SK-N-SH treated with all-trans-retinoic acid at 6 μM for 48 hours (cell line): ENCODE measurements at regions not wholly inside any gene's neighbourhood (a gene's known extent, or its start where the extent isn't known, plus 50 kb on each side); places are given as distances from the start of the nearest gene placed in this dataset.

Experiments used
- ATAC-seq: fragments of 200-7000 bp; cut with Tn5 transposase; 3 replicates; pipeline ENCODE4 v1.9.1; 2020; ENCODE audit warnings: mild to moderate bottlenecking, moderate library complexity
- BACH2 ChIP-seq: fragments of 250-450 bp; sonication (Bioruptor Pico); IDR thresholded peaks from 2 replicates; pipeline ENCODE4 v1.9.0; 2021; ENCODE audit warnings: mild to moderate bottlenecking, borderline replicate concordance
- CREB5 ChIP-seq: fragments of 250-450 bp; sonication (Bioruptor Pico); IDR thresholded peaks from 2 replicates; pipeline ENCODE4 v1.5.1; 2020; ENCODE audit warnings: low read depth, mild to moderate bottlenecking, moderate library complexity
- CSDC2 ChIP-seq: fragments of 250-450 bp; sonication (Bioruptor Pico); IDR thresholded peaks from 2 replicates; pipeline ENCODE4 v1.5.0; 2020; ENCODE audit warnings: mild to moderate bottlenecking, moderate library complexity
- CSRNP3 ChIP-seq: fragments of 250-450 bp; sonication (Bioruptor Pico); IDR thresholded peaks from 2 replicates; pipeline ENCODE4 v1.5.1; 2021; ENCODE audit warnings: mild to moderate bottlenecking, moderate library complexity
- ESRRG ChIP-seq: fragments of 250-450 bp; sonication (Bioruptor Pico); IDR thresholded peaks from 2 replicates; pipeline ENCODE4 v1.6.1; 2021; ENCODE audit warnings: mild to moderate bottlenecking
- GLIS3 ChIP-seq: fragments of 250-450 bp; sonication (Bioruptor Pico); IDR thresholded peaks from 2 replicates; pipeline ENCODE4 v1.5.0; 2020; ENCODE audit warnings: mild to moderate bottlenecking, moderate library complexity
- ISL1 ChIP-seq: fragments of 250-450 bp; sonication (Bioruptor Pico); IDR thresholded peaks from 2 replicates; pipeline ENCODE4 v2.1.2; 2022; ENCODE audit warnings: mild to moderate bottlenecking, moderate library complexity
- OSR1 ChIP-seq: fragments of 250-450 bp; sonication (Bioruptor Pico); IDR thresholded peaks from 2 replicates; pipeline ENCODE4 v1.8.0; 2022; ENCODE audit warnings: moderate library complexity, mild to moderate bottlenecking, inconsistent platforms
- PATZ1 ChIP-seq: fragments of 250-450 bp; sonication (Bioruptor Pico); IDR thresholded peaks from 2 replicates; pipeline ENCODE4 v1.8.0; 2020; ENCODE audit warnings: mild to moderate bottlenecking, moderate library complexity, borderline replicate concordance
- POU6F1 ChIP-seq: fragments of 250-450 bp; sonication (Bioruptor Pico); IDR thresholded peaks from 2 replicates; pipeline ENCODE4 v1.8.0; 2021; ENCODE audit warnings: low read depth, mild to moderate bottlenecking, moderate library complexity, borderline replicate concordance
- PPARA ChIP-seq: fragments of 250-450 bp; sonication (Bioruptor Pico); IDR thresholded peaks from 2 replicates; pipeline ENCODE4 v1.5.0; 2020; ENCODE audit warnings: mild to moderate bottlenecking, borderline replicate concordance
- RARB ChIP-seq: fragments of 250-450 bp; sonication (Bioruptor Pico); IDR thresholded peaks from 2 replicates; pipeline ENCODE4 v1.8.0; 2021; ENCODE audit warnings: mild to moderate bottlenecking, moderate library complexity
- SNAI2 ChIP-seq: fragments of 250-450 bp; sonication (Bioruptor Pico); IDR thresholded peaks from 2 replicates; pipeline ENCODE4 v1.5.0; 2020; ENCODE audit warnings: mild to moderate bottlenecking, moderate library complexity
- TCF4 ChIP-seq: fragments of 250-450 bp; sonication (Bioruptor Pico); IDR thresholded peaks from 2 replicates; pipeline ENCODE4 v1.8.0; 2021; ENCODE audit warnings: mild to moderate bottlenecking, moderate library complexity, borderline replicate concordance
- TOX ChIP-seq: fragments of 250-450 bp; sonication (Bioruptor Pico); IDR thresholded peaks from 2 replicates; pipeline ENCODE4 v1.8.0; 2021; ENCODE audit warnings: mild to moderate bottlenecking, moderate library complexity, borderline replicate concordance
- TSHZ2 ChIP-seq: fragments of 250-450 bp; sonication (Bioruptor Pico); IDR thresholded peaks from 2 replicates; pipeline ENCODE4 v1.5.0; 2020; ENCODE audit warnings: mild to moderate bottlenecking, moderate library complexity
- ZC3H10 ChIP-seq: fragments of 250-450 bp; sonication (Bioruptor Pico); IDR thresholded peaks from 2 replicates; pipeline ENCODE4 v1.5.1; 2021; ENCODE audit warnings: mild to moderate bottlenecking, moderate library complexity
- ZFP3 ChIP-seq: fragments of 250-450 bp; sonication (Bioruptor Pico); IDR thresholded peaks from 2 replicates; pipeline ENCODE4 v1.5.0; 2020; ENCODE audit warnings: mild to moderate bottlenecking, moderate library complexity
- ZFP30 ChIP-seq: fragments of 450-650 bp; formaldehyde crosslinking; IDR thresholded peaks from 2 replicates; pipeline ENCODE4 v1.5.0; 2022; ENCODE audit warnings: mild to moderate bottlenecking, moderate library complexity
- ZNF565 ChIP-seq: fragments of 450-650 bp; formaldehyde crosslinking; conservative IDR thresholded peaks from 2 replicates; pipeline ENCODE4 v1.5.0; 2020; ENCODE audit warnings: low read depth, mild to moderate bottlenecking, moderate library complexity
- ZNF70 ChIP-seq: fragments of 450-650 bp; formaldehyde crosslinking; IDR thresholded peaks from 2 replicates; pipeline ENCODE4 v1.5.0; 2020; ENCODE audit warnings: mild to moderate bottlenecking, moderate library complexity

GRCh38 chr9:113788616-113789330 lies 87.3 kb upstream of the ZNF618 start:
- TF ChIP-seq ISL1 (no peak), ZNF565 (CRISPR knock-in tag) (no peak), RARB (no peak), TOX (no peak)
- no peak for ATAC-seq

- no peak for ATAC-seq
- TF ChIP-seq ZNF565 (CRISPR knock-in tag): no peak
These were observed 86.0 kb upstream of the ZNF618 start for GRCh38 chr9:113790093-113790492.

GRCh38 chr9:113793558-113793957 lies 82.6 kb upstream of the ZNF618 start:
- ATAC-seq: no peak
- TF ChIP-seq BACH2 (CRISPR knock-in tag) (no peak), CSDC2 (no peak), PPARA (CRISPR knock-in tag) (no peak), ZNF565 (CRISPR knock-in tag) (no peak), ESRRG (CRISPR knock-in tag) (no peak), CREB5 (no peak), TSHZ2 (CRISPR knock-in tag) (no peak), ZNF70 (CRISPR knock-in tag) (no peak), RARB (no peak), GLIS3 (no peak), ZFP30 (CRISPR knock-in tag) (no peak), PATZ1 (CRISPR knock-in tag) (no peak), TOX (no peak), SNAI2 (CRISPR knock-in tag) (no peak), TCF4 (CRISPR knock-in tag) (no peak), CSRNP3 (no peak), OSR1 (no peak)

- no peak for ATAC-seq
- TF ChIP-seq ZFP3 (no peak), ZC3H10 (no peak), ESRRG (CRISPR knock-in tag) (no peak), TSHZ2 (CRISPR knock-in tag) (no peak), ISL1 (no peak), POU6F1 (CRISPR knock-in tag) (no peak), PPARA (CRISPR knock-in tag) (no peak)
These were observed 81.4 kb upstream of the ZNF618 start for GRCh38 chr9:113794721-113795120.
